EL (cell line): ENCODE measurements at regions not wholly inside any gene's neighbourhood (a gene's known extent, or its start where the extent isn't known, plus 50 kb on each side); places are given as distances from the start of the nearest gene placed in this dataset.

Source experiments
- DNase-seq: peaks from one replicate; pipeline ENCODE4 v3.0.0-alpha.2; 2016

GRCh38 chrX:145631461-145631951 is 186.1 kb upstream of the SLITRK2 start:
- no peak for DNase-seq

GRCh38 chrX:145654486-145654885 is 163.1 kb upstream of the SLITRK2 start:
- no peak for DNase-seq

GRCh38 chrX:145673841-145674240 is 143.8 kb upstream of the SLITRK2 start:
- no peak for DNase-seq

- no peak for DNase-seq
These were observed 140.4 kb upstream of the SLITRK2 start for GRCh38 chrX:145677109-145677817.

- no peak for DNase-seq
These were observed 134.9 kb upstream of the SLITRK2 start for GRCh38 chrX:145682518-145683298.

- no peak for DNase-seq
These were observed 130.5 kb upstream of the SLITRK2 start for GRCh38 chrX:145687146-145687545.

GRCh38 chrX:145687707-145688106 is 129.9 kb upstream of the SLITRK2 start:
- DNase-seq = no peak

- DNase-seq = no peak
These were observed 123.6 kb upstream of the SLITRK2 start for GRCh38 chrX:145694048-145694447.

- no peak for DNase-seq
These were observed 101.9 kb upstream of the SLITRK2 start for GRCh38 chrX:145715641-145716138.

GRCh38 chrX:145716226-145716625 is 101.4 kb upstream of the SLITRK2 start:
- no peak for DNase-seq

GRCh38 chrX:145727476-145727875 is 90.2 kb upstream of the SLITRK2 start:
- DNase-seq = no peak

- no peak for DNase-seq
These were observed 88.0 kb upstream of the SLITRK2 start for GRCh38 chrX:145729635-145730034.

- DNase-seq = no peak
These were observed 82.6 kb upstream of the SLITRK2 start for GRCh38 chrX:145735036-145735435.

GRCh38 chrX:145751943-145752342 is 65.7 kb upstream of the SLITRK2 start:
- DNase-seq = no peak
